GM06990 (cell line): ENCODE measurements at regions not wholly inside any gene's neighbourhood (a gene's known extent, or its start where the extent isn't known, plus 50 kb on each side); places are given as distances from the start of the nearest gene placed in this dataset.

Experiments used
- DNase-seq: peaks from one replicate; pipeline ENCODE4 v3.0.0-alpha.2; 2011; ENCODE audit not compliant: insufficient read length; ENCODE audit errors: extremely low read depth
- H3K27me3 ChIP-seq: replicated peaks from 2 replicates; pipeline ENCODE4 v1.6.0; 2011; ENCODE audit warnings: low read length; ENCODE audit not compliant: control insufficient read depth, insufficient read depth
- H3K36me3 ChIP-seq: 2 replicates; pipeline ENCODE4 v1.5.1; 2011; ENCODE audit warnings: low read length; ENCODE audit not compliant: control insufficient read depth, insufficient read depth
- H3K4me3 ChIP-seq: replicated peaks from 2 replicates; pipeline ENCODE4 v1.5.1; 2011; ENCODE audit warnings: low read depth, mild to moderate bottlenecking, control low read depth, low read length
- TF ChIP-seq, protein P1 (sequence below): IDR thresholded peaks from 2 replicates; pipeline ENCODE4 v1.5.1; 2011; ENCODE audit warnings: low read length, control low read depth, mild to moderate bottlenecking, inconsistent platforms; ENCODE audit not compliant: insufficient read depth, poor library complexity, severe bottlenecking

GRCh38 chr12:24270464-24270863, 321.0 kb upstream of the SOX5 start:
- DNase-seq, result no peak
- H3K4me3 ChIP-seq, result no peak overlapping the region
- no peaks in the 10 kb centered on the region for H3K36me3 ChIP-seq
- H3K27me3 ChIP-seq, result no peaks in the 10 kb centered on the region
- TF ChIP-seq, protein P1, sequence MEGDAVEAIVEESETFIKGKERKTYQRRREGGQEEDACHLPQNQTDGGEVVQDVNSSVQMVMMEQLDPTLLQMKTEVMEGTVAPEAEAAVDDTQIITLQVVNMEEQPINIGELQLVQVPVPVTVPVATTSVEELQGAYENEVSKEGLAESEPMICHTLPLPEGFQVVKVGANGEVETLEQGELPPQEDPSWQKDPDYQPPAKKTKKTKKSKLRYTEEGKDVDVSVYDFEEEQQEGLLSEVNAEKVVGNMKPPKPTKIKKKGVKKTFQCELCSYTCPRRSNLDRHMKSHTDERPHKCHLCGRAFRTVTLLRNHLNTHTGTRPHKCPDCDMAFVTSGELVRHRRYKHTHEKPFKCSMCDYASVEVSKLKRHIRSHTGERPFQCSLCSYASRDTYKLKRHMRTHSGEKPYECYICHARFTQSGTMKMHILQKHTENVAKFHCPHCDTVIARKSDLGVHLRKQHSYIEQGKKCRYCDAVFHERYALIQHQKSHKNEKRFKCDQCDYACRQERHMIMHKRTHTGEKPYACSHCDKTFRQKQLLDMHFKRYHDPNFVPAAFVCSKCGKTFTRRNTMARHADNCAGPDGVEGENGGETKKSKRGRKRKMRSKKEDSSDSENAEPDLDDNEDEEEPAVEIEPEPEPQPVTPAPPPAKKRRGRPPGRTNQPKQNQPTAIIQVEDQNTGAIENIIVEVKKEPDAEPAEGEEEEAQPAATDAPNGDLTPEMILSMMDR, result no peak

DNA sequence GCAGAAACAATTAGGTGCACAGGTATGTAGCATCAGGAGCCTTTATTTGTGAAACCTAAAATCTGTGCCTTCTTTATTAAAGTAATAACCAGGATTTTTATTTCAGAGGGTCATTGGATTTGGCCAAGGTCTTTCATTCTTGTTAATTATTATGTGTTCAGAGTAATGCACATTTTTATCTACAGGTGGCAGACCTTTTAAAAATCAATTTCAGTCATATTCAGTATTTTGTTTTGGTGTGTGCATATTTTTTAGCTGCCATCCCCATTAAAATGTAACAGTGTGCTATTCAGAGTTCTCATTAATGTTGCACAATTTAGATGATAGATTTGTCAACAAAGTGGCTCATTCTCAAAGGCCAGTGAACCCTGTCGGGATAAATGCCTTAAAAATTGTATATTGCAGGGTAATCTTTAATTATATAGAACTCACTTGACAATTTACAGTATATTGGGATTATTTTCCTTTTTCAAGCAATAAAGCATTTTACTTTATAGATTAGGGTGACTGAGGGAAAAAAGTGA, 319.3 kb upstream of the SOX5 start:
- no peak for DNase-seq
- H3K27me3 ChIP-seq, result no peaks in the 10 kb centered on the region

DNA sequence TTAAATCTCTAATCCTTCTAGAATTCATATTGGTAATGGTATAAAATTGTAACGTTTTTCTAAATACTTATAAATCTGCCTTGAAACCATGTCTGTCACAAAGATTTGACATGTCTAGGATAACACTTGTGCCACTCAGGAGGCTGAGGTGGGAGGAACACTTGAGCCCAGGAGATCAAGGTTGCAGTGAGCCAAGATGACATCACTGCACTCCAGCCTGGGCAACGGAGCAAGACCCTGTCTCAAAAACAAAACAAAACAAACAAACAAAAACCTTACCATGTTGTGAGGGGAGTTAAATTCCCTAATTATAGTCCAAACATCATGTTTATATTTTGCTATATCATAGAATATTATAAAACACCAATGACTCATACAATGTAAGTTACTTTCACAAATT, 317.5 kb upstream of the SOX5 start:
- TF ChIP-seq, protein P1, result no peak
- DNase-seq, result no peak
- no peaks in the 10 kb centered on the region for H3K27me3 ChIP-seq
- no peaks in the 10 kb centered on the region for H3K36me3 ChIP-seq
- H3K4me3 ChIP-seq, result no peak overlapping the region

More for the DNA sequence above, 319.3 kb upstream of the SOX5 start:
- Histone ChIP-seq H3K4me3 (no peak overlapping the region), H3K36me3 (no peaks in the 10 kb centered on the region)
- TF ChIP-seq, protein P1, result no peak

GRCh38 chr12:24256684-24257083, 307.2 kb upstream of the SOX5 start:
- no peaks in the 10 kb centered on the region for H3K36me3 ChIP-seq
- no peaks in the 10 kb centered on the region; the same call in 1 of the 2 replicates for H3K27me3 ChIP-seq
- H3K4me3 ChIP-seq, result no peak overlapping the region
- no peak for DNase-seq
- TF ChIP-seq, protein P1, result no peak

DNA sequence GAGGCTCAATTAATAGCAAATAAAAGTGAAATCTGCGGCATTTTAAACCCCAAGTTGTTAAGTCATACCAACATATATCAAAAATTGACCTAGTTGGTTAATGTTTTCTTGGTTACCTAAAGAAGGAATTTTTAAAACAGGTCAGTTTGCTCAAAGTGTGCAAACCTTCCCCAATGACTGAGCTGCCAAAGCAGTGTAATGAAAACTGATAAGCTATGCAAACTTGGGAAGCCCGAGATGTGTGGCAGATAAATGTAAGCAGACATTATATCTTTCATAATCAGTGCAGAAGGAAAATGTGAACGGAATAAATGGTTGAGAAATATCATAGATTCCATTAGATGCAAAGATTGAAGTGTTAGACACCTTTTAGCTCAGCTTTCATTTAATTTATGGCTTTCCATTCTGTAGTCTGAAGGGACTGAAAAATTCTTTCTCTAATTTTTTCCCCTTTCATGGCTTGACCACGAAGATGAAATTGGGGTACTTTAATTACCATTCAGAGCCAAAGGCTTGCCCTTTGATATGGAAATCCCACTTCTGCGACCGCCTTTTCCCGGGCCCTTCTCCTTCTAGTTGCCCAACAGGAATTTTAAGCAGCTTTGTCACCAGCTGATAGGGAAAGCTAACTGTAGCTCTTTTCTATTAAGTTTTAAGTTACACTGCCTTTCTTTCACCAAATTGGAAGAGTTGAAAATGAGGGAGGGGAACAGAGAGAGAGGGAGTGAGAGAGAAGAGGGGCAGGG, 306.6 kb upstream of the SOX5 start:
- H3K36me3 ChIP-seq, result no peaks in the 10 kb centered on the region
- H3K27me3 ChIP-seq, result no peaks in the 10 kb centered on the region; the same call in 1 of the 2 replicates
- TF ChIP-seq, protein P1, result no peak
- no peak overlapping the region for H3K4me3 ChIP-seq
- no peak for DNase-seq

DNA sequence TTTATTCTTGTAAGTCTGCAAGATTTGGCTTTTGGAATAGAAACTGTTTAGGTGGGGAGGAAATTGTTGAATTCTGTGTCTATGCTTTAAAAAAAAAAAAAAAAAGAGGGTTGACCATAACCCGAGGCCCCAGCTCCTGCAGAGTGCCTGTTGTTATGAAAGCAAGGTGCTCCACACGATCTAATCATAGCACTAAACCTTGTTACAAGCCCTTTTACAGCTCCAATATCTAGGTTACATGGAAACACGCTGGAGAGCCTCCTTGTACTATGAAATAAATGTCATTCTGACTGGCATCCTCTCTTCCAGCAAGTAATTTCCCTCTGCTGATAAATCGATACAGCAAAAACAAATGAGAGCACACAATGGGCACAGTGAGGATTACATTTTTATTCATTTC, 303.1 kb upstream of the SOX5 start:
- no peak overlapping the region for H3K4me3 ChIP-seq
- TF ChIP-seq, protein P1, result no peak
- no peaks in the 10 kb centered on the region for H3K36me3 ChIP-seq
- H3K27me3 ChIP-seq, result no peaks in the 10 kb centered on the region; the same call in 1 of the 2 replicates
- no peak for DNase-seq
